GM18870 (cell line): ENCODE measurements at regions not wholly inside any gene's neighbourhood (a gene's known extent, or its start where the extent isn't known, plus 50 kb on each side); places are given as distances from the start of the nearest gene placed in this dataset.
"Not testable (repeated sequence)": the region's sequence is repeated elsewhere in the genome, so short reads cannot be mapped to it uniquely, and the experiment has no call there.

Experiments
- ATAC-seq: cut with Tn5 transposase; IDR thresholded peaks from one replicate; pipeline ENCODE4 v1.9.1; 2021; ENCODE audit warnings: moderate library complexity; ENCODE audit not compliant: unreplicated experiment

DNA sequence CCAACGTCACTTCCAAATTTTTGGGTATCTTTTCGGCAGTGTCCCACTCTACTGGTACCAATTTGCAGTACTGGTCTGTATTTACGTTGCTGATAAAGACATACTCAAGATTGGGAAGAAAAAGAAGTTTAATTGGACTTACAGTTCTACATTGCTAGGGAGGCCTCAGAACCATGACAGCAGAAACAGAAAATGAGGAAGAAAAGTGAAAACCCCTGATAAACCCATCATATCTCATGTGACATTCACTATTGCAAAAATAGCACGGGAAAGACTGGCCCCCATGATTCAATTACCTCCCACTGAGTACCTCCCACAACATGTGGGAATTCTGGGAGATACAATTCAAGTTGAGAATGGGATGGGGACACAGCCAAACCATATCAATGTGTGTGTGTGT lies 364.0 kb upstream of the KCND2 start:
- ATAC-seq = no peak

DNA sequence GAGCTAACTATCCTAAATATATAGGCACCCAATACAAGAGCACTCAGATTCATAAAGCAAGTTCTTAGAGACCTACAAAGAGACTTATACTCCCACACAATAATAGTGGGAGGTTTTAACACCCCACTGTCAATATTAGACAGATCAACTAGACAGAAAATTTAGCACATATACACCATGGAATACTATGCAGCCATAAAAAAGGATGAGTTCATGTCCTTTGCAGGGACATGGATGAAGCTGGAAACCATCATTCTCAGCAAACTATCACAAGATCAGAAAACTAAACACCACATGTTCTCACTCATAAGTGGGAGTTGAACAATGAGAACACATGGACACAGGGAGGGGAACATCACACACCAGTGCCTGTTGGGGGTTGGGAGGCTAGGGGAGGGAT lies 358.9 kb upstream of the KCND2 start:
- not testable (repeated sequence) for ATAC-seq

DNA sequence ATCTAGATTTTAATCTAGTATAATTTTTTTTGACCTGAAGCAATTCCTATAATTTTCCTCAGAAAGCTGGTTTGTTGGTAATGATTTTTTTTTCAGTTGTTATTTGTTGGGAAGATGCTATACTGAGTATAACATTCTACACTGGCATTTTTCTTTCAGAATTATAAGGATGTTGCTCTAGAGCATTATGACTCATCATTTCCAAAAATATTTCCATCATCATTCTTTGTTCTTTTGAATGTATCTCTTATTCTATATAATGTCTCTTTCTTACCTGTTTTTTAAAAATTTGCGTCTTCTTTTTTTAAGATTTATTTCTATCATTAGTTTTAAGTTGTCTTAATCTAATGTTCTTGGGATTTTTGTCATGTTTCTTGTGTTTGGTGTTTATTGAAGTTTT lies 356.5 kb upstream of the KCND2 start:
- no peak for ATAC-seq

DNA sequence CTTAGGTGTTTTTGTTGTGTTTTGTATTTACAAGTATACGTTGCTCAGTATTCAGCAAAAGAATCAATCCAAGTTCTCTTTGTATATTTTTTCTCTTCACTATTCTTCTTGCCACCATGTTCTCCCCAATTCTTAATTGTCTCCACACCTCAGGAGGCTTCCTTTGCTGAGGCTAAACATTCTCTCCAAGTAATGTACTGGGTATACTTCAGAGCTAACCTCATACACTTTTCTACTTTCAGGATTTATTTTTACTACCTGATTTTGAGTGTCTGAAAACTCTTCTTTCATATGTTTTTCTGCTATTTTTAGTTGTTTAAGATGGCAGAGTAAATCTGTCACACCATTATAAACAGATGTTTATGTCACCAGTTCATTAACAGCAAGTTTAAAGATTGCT lies 354.8 kb upstream of the KCND2 start:
- ATAC-seq = no peak

DNA sequence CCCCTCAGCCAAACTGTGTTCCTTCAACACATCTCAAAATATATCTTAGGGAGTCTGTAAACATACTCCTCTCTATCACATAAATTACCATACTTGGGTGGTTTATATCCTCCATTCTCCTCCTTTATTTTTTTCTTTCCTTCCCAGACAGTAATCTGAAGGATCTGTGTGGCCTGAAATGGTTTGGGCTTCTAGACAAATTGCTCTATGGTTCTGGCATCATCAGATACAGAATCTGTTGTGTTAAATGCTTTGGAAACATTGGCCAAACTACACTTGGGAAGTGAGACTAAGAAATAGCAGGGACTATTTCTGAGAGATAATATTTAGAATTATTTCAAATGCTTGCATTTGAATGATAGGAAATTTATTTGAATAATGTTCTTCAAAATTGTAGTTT lies 353.0 kb upstream of the KCND2 start:
- no peak for ATAC-seq

DNA sequence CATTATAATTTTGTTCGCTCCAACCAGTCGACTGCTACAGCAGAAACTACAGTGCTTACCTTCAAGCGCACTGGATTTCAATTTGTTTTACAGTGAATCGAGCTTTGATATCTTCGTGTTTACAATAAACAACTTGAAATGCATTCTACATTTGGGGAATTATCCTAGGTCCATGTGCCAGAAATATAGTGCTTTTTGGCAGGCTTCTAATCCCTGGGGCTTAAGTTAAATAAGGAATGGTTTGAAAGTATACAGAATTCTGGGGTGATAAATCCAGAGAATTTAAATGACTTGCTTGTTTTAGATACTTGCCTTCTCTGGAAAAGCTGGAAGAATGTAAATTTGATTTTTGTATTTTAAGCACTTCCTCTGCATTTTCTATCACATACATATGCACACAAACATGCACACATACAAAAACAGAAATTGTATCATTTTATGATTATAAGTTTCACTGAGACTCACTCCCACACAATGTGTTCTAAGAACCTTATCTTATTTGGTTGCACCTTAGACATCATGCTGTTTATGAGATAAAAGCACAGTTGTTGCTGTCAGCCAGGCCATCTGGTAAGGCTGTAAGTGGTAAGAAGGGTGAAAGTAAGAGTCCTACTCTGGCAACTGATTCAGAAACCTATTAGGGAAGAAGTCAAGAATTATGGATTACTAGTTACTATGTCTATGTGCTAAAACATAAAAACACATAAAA lies 347.2 kb upstream of the KCND2 start:
- no peak for ATAC-seq

DNA sequence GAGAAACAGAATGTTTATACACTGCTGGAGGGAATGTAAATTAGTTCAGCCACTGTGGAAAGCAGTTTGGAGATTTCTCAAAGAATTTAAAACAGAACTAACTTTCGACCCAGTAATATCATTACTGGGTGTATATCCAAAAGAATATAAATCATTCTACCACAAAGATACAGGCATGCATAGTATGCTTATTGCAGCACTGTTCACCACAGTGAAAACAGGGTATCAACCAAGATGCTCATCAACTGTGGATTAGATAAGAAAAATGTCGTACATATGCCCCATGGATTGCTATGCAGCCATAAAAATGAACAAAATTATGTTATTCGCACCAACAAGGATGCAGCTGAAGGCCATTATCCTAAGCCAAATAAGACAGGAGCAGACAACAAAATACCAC lies 343.1 kb upstream of the KCND2 start:
- ATAC-seq = no peak

DNA sequence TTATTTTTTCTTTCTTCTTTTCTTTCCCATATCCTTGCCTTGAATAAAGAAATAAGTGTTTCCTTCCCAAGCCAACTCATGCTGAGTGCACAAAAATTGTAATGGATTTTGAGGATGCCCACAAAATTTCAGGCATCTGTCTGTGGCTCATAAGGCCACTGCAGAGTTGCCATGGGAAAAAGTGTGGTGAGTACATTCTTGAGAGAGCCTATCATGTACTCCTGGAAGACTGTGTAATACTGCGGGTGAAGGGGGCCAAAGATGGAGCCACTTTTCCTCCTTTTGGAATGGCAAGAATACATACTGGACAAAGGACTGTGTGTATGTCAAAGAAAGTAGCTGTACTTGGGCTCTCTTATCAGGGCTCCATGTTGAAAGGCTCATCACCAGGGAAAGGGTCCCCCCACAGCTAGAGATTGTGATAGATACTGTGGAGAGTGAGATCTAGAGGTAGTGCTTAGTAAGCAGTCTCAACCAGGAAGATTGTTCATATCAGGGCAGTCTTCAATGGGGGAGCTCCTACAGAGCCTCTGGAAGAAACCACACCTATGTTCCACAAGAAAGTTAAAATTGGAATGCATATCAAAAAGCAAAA lies 341.6 kb upstream of the KCND2 start:
- no peak for ATAC-seq

DNA sequence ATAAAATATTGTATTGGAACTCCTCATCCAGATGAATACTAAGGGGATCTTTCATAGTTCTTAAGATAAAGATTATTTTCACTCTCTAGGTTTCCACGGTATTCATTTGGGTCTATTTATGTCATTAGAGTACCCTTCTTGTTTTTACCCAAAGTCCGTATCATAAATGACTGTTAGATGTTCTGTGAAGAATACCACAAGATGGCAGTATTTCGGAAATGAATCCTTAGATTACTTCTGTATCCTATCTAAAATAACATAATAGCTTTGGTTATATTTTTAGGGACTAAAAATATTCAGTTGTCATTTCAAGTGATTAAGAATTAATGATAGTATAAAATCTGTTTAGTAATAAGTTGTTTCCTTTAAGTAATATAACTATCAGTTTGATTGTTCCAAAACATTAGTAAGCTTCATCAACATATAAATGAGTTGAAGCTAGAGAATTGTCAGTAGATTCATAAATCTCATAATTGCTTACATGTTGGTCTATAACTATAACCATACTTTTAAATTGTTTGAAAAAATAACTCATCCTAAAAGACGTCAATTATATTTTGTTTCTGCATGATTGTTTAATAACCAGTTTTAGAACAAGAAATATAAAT lies 337.5 kb upstream of the KCND2 start:
- ATAC-seq = peak; percentile 91

DNA sequence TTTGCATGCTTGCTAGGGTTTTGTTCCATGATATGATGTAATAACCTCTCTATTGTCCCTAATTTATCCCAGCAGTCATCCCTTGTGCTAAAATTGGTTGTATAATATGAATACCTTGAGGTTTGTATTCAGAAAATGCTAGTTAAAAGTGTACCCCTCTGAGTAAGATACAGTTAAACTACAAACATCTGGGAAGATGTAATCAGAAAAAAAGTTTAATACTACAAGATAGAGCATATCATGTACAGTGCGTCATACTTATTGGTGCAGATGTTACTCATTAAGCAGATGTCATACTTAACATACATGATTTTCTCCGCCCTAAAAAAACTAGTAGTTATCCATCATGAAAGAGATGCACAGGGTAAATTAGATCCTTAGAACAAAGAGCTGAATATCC lies 336.1 kb upstream of the KCND2 start:
- no peak for ATAC-seq

DNA sequence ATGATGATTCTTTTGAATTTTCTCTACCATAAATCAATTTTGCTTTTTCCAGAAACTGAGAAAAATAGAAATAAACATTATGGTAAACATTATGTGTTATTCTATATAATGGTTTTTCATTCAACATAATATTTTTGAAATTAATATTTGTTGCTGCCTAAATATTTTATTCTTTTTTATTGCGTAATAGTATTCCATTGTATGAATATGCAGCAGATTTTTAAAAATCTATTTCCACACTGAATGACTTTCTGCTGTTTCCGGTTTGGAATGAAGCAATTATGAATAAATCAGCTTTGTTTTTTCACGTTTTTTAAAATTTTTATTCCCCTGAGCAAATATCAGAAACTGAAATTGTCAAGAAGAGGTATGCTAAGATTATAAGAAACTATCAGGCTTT lies 335.2 kb upstream of the KCND2 start:
- ATAC-seq = no peak

DNA sequence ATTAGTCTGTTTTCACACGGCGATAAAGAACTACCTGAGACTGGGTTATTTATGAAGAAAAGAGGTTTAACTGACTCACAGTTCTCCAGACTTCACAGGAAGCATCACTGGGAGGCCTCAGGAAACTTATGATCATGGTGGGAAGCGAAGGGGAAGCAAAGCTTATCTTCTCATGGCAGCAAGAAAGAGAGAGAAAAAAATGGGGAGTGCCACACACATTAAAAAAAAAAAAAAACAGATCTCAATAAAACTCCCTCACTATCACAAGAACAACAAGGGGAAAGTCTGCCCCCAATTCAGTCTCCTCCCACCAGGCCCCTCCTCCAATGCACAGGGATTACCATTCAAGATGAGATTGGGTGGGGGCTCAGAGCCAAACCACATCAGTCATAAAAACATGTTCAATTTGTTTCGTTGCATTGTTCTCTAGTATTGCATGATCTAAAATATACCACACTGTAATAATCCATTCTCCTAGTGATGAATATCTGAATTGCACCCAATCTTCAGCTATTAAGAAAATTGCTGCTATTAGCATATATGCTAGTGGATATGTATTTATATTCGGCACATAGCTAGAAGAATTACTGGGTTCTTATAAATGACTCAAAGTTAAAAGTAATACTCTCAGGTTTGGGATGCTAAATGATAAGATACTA lies 328.9 kb upstream of the KCND2 start:
- no peak for ATAC-seq

DNA sequence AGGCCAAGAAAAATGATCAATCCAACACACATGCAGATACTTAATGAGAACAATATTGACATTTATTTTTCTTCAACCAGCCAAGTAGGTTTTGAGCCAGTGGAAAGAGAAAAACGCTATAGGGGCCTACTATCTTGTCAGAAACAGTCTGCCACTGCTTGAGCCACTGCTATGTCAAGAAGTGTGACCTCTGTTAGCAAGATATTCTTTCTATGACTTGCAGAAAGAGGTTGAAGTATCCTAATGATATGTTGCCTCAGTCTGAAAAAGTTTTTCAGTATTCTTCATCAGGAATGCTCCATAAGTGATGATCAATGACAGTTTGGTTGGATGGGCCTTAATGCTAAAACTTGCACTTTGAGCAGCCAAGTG lies 328.4 kb upstream of the KCND2 start:
- no peak for ATAC-seq

DNA sequence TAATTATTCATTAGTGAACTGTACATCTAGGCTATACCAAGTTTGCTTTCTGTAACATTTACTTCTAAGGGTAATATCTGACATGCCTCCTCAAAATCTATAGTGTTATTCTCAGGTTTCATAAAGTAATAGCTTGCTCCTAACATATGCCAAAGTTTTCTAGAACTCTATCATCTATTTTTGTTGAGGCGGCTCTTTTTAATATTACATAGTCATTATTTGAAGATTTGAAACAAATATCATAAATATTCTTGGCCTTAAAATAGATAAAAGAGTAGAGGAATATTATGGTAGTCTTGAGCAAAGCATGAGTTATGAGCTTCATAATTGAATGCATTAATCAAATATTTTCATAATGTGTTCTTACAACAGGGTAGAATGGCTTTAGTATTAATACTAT lies 327.2 kb upstream of the KCND2 start:
- no peak for ATAC-seq

DNA sequence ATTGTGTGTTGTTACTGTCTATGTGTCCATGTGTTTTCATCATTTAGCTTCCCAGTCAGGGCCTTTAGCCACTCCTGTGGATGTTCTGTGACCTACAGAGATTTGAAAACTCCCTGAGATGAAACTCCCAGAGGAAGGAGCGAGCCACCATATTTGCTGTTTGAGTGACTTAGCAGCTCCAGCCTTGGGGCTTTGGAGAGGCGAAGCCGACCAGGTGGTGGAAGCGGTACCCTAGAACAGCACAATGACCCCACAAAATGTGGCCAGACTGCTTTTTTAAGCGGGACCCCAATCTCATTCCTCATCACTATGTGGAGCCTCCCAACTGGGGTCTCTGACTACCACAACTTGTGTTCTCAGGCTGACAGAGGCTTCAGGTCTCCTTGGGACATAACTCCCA lies 323.9 kb upstream of the KCND2 start:
- no peak for ATAC-seq

DNA sequence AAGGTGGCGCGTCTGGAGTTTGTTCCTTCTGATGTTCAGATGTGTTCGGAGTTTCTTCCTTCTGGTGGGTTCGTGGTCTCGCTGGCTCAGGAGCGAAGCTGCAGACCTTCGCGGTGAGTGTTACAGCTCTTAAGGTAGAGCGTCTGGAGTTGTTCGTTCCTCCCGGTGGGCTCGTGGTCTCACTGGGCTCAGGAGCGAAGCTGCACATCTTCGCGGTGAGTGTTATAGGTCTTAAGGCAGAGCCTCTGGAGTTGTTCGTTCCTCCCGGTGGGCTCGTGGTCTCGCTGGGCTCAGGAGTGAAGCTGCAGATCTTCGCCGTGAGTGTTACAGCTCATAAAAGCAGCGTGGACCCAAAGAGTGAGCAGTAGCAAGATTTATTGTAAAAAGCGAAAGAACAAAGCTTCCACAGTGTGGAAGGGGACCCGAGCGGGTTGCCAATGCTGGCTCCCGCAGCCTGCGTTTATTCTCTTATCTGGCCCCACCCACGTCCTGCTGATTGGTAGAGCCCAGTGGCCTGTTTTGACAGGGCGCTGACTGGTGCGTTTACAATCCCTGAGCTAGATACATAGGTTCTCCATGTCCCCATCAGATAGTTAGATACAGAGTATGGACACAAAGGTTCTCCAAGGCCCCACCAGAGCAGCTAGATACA lies 322.5 kb upstream of the KCND2 start:
- not testable (repeated sequence) for ATAC-seq

DNA sequence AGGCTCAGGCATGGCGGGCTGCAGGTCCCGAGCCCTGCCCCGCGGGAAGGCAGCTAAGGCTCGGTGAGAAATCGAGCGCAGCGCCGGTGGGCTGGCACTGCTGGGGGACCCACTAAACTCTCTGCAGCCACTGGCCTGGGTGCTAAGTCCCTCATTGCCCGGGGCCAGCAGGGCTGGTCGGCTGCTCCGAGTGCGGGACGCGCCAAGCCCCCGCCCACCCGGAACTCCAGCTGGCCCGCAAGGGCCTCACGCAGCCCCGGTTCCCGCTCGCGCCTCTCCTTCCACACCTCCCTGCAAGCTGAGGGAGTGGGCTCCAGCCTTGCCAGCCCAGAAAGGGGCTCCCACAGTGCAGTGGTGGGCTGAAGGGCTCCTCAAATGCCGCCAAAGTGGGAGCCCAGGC lies 321.4 kb upstream of the KCND2 start:
- not testable (repeated sequence) for ATAC-seq

DNA sequence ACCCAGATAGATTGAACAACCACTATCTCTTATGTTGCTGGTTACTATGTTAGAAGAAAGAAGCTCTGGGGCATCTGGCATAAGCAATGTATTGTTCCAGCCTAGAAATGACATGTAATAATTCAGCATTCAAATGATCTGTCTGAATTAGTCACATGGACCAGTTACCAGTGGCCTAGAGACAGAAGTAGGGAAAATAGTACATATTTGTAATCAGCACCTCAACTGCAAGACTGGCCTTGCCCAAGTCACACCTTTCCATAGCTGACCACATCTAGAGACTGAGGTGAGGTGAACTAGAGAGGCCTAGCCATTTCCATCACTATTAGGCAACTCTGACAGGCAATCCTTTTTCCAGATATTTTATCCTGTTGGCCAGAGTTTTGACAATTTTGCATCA lies 315.6 kb upstream of the KCND2 start:
- ATAC-seq = no peak

DNA sequence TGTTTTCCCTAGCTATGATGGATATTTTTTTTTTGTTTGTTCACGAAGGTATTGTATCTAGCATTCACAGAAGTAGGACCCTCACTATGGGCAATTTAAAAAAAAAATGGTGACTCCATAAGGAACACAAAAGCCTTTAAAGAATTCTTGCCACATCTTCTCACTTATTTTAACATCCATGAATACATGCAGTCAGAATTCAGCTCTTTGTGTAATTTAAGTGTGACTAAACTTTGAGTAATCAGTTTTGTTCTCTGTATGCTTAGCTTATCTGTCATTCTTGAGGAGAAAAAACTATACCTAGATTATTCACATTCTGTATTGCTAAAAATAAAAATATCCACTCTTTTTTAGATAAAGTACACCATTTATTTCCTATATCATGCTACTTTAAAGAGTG lies 313.2 kb upstream of the KCND2 start:
- ATAC-seq = no peak

DNA sequence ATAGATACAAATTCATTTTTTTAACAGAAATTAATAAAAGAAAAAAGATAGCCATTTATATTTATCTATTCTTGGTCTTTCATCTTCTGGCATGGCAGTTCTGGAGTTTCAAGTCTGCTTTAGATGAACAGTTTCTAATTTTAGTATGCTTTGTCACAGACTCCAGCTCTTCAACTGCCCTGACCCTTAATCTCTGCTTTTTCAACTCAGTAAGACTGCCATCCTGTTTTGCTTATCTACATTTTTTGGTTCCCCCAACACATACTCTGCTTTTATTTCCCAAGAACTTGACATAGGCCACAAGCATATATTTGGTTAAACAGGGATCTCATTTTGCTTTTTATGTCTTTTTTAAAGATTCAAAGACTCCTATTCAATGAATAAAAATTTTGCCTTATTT lies 309.3 kb upstream of the KCND2 start:
- ATAC-seq = no peak

DNA sequence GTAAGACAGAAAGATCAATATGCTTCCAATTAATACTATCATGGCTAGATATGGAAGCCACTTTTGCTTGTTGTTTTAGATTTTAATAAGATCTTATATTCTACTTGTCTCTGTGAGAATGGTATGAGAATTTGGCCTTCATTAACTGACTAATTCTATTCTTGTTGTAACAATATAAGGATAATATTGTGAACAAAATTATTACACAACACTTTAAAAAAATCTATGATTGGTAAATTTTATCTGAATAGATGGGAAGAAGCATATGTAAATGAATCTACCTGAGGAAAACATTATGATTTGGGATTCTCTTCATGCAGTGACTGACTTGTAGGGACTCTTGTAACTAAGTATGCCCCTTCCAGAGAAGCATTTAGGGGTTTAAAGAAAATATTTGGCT lies 308.9 kb upstream of the KCND2 start:
- no peak for ATAC-seq
